Omental fat pad (tissue), 3 donors: ENCODE measurements at regions not wholly inside any gene's neighbourhood (a gene's known extent, or its start where the extent isn't known, plus 50 kb on each side); places are given as distances from the start of the nearest gene placed in this dataset.
"Not testable (repeated sequence)": the region's sequence is repeated elsewhere in the genome, so short reads cannot be mapped to it uniquely, and the experiment has no call there.

Experiments used
- ATAC-seq: fragments of 150-250 bp; one replicate; pipeline ENCODE4 v1.9.1; 2016; ENCODE audit warnings: mild to moderate bottlenecking, moderate library complexity; ENCODE audit not compliant: low FRiP score
- DNase-seq: peaks from one replicate; pipeline ENCODE4 v3.0.0-alpha.2; 2019; ENCODE audit warnings: low spot score
- TF ChIP-seq, protein P1 (sequence below), 3 donors: fragments of 450-650 bp; IDR thresholded peaks; one replicate each; pipeline ENCODE4 v1.5.1; 2016 to 2017; ENCODE audit warnings: antibody characterized with exemption in 3 of 3, mild to moderate bottlenecking in 3 of 3, moderate library complexity in 2 of 3

DNA sequence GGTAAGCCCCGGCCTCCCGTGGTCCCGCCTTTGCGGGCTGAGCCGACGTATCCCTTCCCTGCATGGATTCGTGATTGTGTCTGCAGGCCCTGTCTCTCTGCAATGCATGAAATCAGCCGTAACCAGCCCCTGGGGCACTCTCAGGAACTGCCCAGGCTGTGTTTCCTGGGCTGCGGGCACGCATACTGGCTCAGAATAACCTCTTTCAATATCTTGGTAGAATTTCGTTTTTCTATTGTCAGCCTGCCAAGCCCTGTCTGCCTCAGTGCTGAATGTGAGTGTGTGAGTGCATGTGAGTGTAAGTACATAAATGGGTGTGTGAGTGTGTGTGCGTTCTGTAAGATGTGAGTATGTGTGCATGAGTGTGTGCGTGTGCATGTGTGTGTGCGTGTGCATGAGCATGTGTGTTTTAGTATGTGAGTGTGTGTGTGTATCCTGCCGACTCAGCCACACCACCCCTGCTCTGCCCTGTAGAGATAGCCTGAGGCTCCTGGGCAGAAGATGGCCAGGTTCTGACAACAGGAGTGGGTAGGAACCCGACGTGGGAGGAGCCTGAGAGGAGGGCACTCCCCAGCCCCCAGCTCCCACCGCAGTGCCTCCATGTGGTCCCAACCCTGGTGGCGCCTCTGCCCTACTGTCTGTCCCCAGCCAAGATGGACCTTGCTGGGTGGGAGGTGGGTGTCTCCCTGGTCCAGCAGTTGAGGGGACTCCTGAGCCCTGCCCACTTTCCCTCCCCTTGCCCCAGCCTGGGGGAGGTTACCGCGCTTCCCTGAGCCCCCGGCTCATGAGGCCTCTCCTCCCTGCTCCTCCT lies 268.8 kb downstream of the ADGRD1 start:
- DNase-seq: no peak
- ATAC-seq: no peak
- TF ChIP-seq, protein P1, sequence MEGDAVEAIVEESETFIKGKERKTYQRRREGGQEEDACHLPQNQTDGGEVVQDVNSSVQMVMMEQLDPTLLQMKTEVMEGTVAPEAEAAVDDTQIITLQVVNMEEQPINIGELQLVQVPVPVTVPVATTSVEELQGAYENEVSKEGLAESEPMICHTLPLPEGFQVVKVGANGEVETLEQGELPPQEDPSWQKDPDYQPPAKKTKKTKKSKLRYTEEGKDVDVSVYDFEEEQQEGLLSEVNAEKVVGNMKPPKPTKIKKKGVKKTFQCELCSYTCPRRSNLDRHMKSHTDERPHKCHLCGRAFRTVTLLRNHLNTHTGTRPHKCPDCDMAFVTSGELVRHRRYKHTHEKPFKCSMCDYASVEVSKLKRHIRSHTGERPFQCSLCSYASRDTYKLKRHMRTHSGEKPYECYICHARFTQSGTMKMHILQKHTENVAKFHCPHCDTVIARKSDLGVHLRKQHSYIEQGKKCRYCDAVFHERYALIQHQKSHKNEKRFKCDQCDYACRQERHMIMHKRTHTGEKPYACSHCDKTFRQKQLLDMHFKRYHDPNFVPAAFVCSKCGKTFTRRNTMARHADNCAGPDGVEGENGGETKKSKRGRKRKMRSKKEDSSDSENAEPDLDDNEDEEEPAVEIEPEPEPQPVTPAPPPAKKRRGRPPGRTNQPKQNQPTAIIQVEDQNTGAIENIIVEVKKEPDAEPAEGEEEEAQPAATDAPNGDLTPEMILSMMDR (IDR thresholded peaks at IDR 0.05): no peak

GRCh38 chr12:131223171-131223761 lies 269.6 kb downstream of the ADGRD1 start:
- DNase-seq (no peak), ATAC-seq (no peak)
- TF ChIP-seq, protein P1 (IDR thresholded peaks at IDR 0.05): no peak

DNA sequence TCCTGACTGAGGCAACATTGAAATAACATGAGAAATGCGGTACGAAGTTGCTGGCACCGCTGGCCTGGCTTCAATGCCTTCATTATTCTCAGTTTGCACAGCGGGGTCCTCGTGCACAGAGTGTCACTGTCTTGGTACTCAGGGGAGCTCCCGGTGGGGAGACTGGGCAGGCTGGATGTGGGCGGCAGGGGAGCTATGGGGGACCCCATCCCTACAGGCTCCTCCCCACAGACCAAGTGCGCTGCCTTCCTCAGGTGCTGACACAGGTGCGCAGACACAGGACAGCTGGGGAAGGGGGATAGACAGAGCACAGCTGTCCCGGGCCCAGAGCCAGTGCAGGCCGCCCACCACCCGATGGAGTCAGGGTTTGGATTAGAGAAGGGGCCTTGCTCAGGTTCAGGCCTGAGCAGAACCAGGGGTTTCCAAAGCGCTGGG lies 270.1 kb downstream of the ADGRD1 start:
- no peak for DNase-seq
- TF ChIP-seq, protein P1 (IDR thresholded peaks at IDR 0.05): no peak
- no peak for ATAC-seq

- DNase-seq, ATAC-seq: not testable (repeated sequence)
These were observed 270.7 kb downstream of the ADGRD1 start for GRCh38 chr12:131224226-131225065.

DNA sequence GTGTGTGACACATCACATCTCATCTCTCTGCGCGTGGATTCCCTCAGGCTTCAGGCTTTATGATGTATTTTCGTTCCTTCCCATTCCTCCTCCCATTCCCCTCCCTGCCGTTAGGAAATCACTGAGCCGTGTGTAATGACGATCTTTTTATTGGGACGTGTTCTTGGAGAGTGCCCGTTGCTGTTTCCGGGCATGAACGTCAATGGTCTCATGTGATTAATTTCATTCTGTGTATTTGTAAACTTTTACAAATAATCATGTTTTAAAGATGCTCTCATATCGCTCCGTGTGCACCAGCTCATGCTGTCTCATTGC lies 271.3 kb downstream of the ADGRD1 start:
- DNase-seq, ATAC-seq: not testable (repeated sequence)

- ATAC-seq (no peak), DNase-seq (no peak)
- TF ChIP-seq, protein P1 (IDR thresholded peaks at IDR 0.05): no peak
These were observed 272.9 kb downstream of the ADGRD1 start for GRCh38 chr12:131226345-131227265.

DNA sequence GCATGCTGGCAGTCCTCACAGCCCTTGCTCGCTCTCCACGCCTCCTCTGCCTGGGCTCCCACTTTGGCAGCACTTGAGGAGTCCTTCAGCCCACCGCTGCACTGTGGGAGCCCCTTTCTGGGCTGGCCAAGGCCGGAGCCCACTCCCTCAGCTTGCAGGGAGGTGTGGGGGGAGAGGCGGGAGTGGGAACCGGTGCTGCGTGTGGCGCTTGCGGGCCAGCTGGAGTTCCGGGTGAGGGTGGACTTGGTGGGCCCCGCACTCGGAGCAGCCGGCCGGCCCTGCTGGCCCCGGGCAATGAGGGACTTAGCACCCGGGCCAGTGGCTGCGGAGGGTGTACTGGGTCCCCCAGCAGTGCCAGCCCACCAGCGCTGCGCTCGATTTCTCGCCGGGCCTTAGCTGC lies 273.9 kb downstream of the ADGRD1 start:
- not testable (repeated sequence) for DNase-seq, ATAC-seq

GRCh38 chr12:131229079-131229425 lies 275.3 kb downstream of the ADGRD1 start:
- not testable (repeated sequence) for ATAC-seq, DNase-seq
